Lower leg skin (tissue), 3 donors: ENCODE measurements at regions not wholly inside any gene's neighbourhood (a gene's known extent, or its start where the extent isn't known, plus 50 kb on each side); places are given as distances from the start of the nearest gene placed in this dataset.

Experiments
- CTCF ChIP-seq, 3 donors: fragments of 450-650 bp; IDR thresholded peaks; one replicate each; pipeline ENCODE4 v1.5.1; 2016; ENCODE audit warnings: antibody characterized with exemption in 3 of 3, mild to moderate bottlenecking in 3 of 3, moderate library complexity in 2 of 3
- POLR2A ChIP-seq, 2 donors: fragments of 450-650 bp; IDR thresholded peaks; one replicate each; pipeline ENCODE4 v1.6.1; 2016 to 2017; ENCODE audit warnings: antibody characterized with exemption in 2 of 2, mild to moderate bottlenecking in 1 of 2, moderate library complexity in 1 of 2

- no peak for TF ChIP-seq CTCF (IDR thresholded peaks at IDR 0.05)
- no peak for TF ChIP-seq POLR2A (IDR thresholded peaks at IDR 0.05)
These were observed 339.4 kb downstream of the CHSY3 start for GRCh38 chr5:130243641-130244040.
